ENCODE measurements at regions not wholly inside any gene's neighbourhood (a gene's known extent, or its start where the extent isn't known, plus 50 kb on each side); places are given as distances from the start of the nearest gene placed in this dataset.

DNA sequence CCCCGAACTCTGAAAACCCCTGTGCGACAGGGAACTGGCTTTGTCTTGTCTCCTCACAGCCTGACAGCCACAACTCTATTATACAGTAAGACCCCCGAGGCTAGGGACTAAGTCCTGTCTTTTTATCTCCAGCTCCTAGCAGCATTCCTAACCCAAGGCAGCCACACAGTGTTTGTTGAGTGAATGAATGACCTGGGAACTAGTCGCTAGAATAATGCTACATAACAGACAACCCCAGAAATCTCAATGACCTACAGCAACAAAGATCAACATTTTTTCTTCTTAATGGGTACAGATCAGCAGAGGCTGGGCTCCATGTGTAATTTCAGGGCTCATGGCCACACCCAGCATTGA, 71.4 kb upstream of the TNRC6C start:
- H3K9me3 Mint-ChIP-seq = no peaks in the 10 kb centered on the region
- CTCF ChIA-PET = interaction anchor here (0.6 to 2.1 kb wide), 8 partner anchors 9 to 444 kb away, joined by 3 to 5 read pairs (median 4); no protein-coding TSS in a partner anchor
- peak overlapping the region; percentile 72 for H3K4me3 Mint-ChIP-seq
- POLR2A ChIA-PET = interaction anchor here (2.0 kb wide), 1 partner anchor 71 kb away, joined by 6 read pairs; the partner anchor contains the start of gene TNRC6C
- ATAC-seq (no peak), DNase-seq (ENCODE audit: low spot score) (no peak)
- no peak overlapping the region for H3K27ac Mint-ChIP-seq
- no peaks in the 10 kb centered on the region for H3K36me3 Mint-ChIP-seq
- H3K27me3 Mint-ChIP-seq (ENCODE audit: low read depth) = peaks cover 33% of the 10 kb centered on the region
- peaks cover 38% of the 10 kb centered on the region for H3K4me1 Mint-ChIP-seq
- TF ChIP-seq ATF1 (CRISPR knock-in tag; IDR thresholded peaks at IDR 0.05) (no peak), TEAD4 (CRISPR knock-in tag; IDR thresholded peaks at IDR 0.05) (no peak), CREB1 (CRISPR knock-in tag; IDR thresholded peaks at IDR 0.05) (no peak), ELF4 (CRISPR knock-in tag; IDR thresholded peaks at IDR 0.05; ENCODE audit: low read depth) (no peak), SMAD4 (CRISPR knock-in tag; IDR thresholded peaks at IDR 0.05) (no peak), TP53 (CRISPR knock-in tag; IDR thresholded peaks at IDR 0.05) (no peak), RORB (CRISPR knock-in tag; IDR thresholded peaks at IDR 0.05) (no peak), FOXJ3 (CRISPR knock-in tag; IDR thresholded peaks at IDR 0.05; ENCODE audit: borderline replicate concordance) (no peak), ZNF396 (CRISPR knock-in tag; IDR thresholded peaks at IDR 0.05; ENCODE audit: borderline replicate concordance) (no peak), JAZF1 (CRISPR knock-in tag; IDR thresholded peaks at IDR 0.05) (no peak)
- TF ChIP-seq, protein P1, sequence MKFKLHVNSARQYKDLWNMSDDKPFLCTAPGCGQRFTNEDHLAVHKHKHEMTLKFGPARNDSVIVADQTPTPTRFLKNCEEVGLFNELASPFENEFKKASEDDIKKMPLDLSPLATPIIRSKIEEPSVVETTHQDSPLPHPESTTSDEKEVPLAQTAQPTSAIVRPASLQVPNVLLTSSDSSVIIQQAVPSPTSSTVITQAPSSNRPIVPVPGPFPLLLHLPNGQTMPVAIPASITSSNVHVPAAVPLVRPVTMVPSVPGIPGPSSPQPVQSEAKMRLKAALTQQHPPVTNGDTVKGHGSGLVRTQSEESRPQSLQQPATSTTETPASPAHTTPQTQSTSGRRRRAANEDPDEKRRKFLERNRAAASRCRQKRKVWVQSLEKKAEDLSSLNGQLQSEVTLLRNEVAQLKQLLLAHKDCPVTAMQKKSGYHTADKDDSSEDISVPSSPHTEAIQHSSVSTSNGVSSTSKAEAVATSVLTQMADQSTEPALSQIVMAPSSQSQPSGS (CRISPR knock-in tag; IDR thresholded peaks at IDR 0.05; ENCODE audit: borderline replicate concordance, low read depth) = no peak
- TF ChIP-seq, protein P2, sequence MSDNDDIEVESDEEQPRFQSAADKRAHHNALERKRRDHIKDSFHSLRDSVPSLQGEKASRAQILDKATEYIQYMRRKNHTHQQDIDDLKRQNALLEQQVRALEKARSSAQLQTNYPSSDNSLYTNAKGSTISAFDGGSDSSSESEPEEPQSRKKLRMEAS (CRISPR knock-in tag; IDR thresholded peaks at IDR 0.05) = no peak
- TF ChIP-seq, protein P3, sequence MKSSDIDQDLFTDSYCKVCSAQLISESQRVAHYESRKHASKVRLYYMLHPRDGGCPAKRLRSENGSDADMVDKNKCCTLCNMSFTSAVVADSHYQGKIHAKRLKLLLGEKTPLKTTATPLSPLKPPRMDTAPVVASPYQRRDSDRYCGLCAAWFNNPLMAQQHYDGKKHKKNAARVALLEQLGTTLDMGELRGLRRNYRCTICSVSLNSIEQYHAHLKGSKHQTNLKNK (CRISPR knock-in tag; IDR thresholded peaks at IDR 0.05) = no peak
- TF ChIP-seq, protein P4, sequence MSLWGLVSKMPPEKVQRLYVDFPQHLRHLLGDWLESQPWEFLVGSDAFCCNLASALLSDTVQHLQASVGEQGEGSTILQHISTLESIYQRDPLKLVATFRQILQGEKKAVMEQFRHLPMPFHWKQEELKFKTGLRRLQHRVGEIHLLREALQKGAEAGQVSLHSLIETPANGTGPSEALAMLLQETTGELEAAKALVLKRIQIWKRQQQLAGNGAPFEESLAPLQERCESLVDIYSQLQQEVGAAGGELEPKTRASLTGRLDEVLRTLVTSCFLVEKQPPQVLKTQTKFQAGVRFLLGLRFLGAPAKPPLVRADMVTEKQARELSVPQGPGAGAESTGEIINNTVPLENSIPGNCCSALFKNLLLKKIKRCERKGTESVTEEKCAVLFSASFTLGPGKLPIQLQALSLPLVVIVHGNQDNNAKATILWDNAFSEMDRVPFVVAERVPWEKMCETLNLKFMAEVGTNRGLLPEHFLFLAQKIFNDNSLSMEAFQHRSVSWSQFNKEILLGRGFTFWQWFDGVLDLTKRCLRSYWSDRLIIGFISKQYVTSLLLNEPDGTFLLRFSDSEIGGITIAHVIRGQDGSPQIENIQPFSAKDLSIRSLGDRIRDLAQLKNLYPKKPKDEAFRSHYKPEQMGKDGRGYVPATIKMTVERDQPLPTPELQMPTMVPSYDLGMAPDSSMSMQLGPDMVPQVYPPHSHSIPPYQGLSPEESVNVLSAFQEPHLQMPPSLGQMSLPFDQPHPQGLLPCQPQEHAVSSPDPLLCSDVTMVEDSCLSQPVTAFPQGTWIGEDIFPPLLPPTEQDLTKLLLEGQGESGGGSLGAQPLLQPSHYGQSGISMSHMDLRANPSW (CRISPR knock-in tag; conservative IDR thresholded peaks at IDR 0.05; ENCODE audit: low read depth) = no peak
- TF ChIP-seq, protein P5, sequence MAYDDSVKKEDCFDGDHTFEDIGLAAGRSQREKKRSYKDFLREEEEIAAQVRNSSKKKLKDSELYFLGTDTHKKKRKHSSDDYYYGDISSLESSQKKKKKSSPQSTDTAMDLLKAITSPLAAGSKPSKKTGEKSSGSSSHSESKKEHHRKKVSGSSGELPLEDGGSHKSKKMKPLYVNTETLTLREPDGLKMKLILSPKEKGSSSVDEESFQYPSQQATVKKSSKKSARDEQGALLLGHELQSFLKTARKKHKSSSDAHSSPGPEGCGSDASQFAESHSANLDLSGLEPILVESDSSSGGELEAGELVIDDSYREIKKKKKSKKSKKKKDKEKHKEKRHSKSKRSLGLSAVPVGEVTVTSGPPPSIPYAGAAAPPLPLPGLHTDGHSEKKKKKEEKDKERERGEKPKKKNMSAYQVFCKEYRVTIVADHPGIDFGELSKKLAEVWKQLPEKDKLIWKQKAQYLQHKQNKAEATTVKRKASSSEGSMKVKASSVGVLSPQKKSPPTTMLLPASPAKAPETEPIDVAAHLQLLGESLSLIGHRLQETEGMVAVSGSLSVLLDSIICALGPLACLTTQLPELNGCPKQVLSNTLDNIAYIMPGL (CRISPR knock-in tag; IDR thresholded peaks at IDR 0.05) = no peak

DNA sequence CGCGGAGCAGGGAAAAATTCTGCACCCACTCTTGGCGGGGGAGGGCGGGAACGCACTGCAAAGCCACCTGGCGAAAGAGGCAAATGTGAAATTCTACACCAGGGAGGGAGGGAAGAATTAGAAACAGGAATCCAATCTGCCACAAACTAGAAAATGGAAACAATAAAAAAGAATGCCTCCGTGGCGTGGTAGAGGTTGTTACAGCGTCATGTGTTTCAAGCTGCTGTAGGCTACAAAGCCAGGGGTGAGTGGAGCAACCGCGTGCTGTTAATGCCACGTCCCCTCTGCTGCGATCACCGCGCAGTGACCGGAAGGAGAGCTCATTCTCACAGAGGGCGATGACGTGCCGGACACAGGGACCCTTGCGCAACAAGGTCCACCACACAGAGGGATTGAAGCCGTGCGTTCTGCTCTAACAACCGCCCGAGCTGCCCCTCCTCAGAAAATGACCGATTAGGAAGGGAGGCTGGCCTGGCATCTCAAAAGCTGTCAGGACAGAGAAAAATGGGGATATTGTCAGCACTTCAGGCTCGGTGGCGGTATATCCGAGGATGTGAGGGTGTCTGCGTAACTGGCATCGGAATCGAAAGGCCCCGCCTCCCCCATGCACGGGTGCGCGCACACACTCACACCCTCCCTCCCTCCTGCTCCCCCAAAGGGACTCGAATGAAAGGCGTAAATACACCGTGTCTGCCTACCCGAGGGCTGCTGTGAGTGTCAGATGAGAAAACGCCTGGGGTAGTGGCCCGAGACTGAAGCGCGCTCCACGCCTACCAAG, 70.8 kb upstream of the TNRC6C start:
- TF ChIP-seq, protein P6, sequence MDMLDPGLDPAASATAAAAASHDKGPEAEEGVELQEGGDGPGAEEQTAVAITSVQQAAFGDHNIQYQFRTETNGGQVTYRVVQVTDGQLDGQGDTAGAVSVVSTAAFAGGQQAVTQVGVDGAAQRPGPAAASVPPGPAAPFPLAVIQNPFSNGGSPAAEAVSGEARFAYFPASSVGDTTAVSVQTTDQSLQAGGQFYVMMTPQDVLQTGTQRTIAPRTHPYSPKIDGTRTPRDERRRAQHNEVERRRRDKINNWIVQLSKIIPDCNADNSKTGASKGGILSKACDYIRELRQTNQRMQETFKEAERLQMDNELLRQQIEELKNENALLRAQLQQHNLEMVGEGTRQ (CRISPR knock-in tag; IDR thresholded peaks at IDR 0.05) = no peak
- TF ChIP-seq, protein P2 (CRISPR knock-in tag; IDR thresholded peaks at IDR 0.05) = peak; percentile 73; the same call in 1 of the 2 replicates
- TF ChIP-seq SMAD3 (CRISPR knock-in tag; IDR thresholded peaks at IDR 0.05; ENCODE audit: borderline replicate concordance) = no peak
- no peak for TF ChIP-seq TEAD1 (CRISPR knock-in tag; IDR thresholded peaks at IDR 0.05)
- TF ChIP-seq GRHL2 (CRISPR knock-in tag; IDR thresholded peaks at IDR 0.05; ENCODE audit: insufficient replicate concordance, severe bottlenecking) = no peak
- TF ChIP-seq HMGA2 (CRISPR knock-in tag; IDR thresholded peaks at IDR 0.05) = no peak
- TF ChIP-seq ZNF263 (CRISPR knock-in tag; IDR thresholded peaks at IDR 0.05; ENCODE audit: low read depth) = no peak
- peak; percentile 61; the same call in 1 of the 2 replicates for TF ChIP-seq FOXP1 (CRISPR knock-in tag; IDR thresholded peaks at IDR 0.05; ENCODE audit: borderline replicate concordance)
- TF ChIP-seq, protein P7, sequence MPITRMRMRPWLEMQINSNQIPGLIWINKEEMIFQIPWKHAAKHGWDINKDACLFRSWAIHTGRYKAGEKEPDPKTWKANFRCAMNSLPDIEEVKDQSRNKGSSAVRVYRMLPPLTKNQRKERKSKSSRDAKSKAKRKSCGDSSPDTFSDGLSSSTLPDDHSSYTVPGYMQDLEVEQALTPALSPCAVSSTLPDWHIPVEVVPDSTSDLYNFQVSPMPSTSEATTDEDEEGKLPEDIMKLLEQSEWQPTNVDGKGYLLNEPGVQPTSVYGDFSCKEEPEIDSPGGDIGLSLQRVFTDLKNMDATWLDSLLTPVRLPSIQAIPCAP (CRISPR knock-in tag; IDR thresholded peaks at IDR 0.05) = no peak
- TF ChIP-seq SOX15 (CRISPR knock-in tag; IDR thresholded peaks at IDR 0.05) = no peak
- no peak for TF ChIP-seq GTF2I (CRISPR knock-in tag; conservative IDR thresholded peaks at IDR 0.05)
- H3K4me1 Mint-ChIP-seq = peaks cover 34% of the 10 kb centered on the region
- no peaks in the 10 kb centered on the region for H3K9me3 Mint-ChIP-seq
- ChIA-PET CTCF (interaction anchor here (0.6 to 2.1 kb wide), 6 partner anchors 9 to 443 kb away, joined by 3 to 5 read pairs (median 4); no protein-coding TSS in a partner anchor), POLR2A (interaction anchor here (1.1 to 2.0 kb wide), 2 partner anchors 71 kb away, joined by 4 to 6 read pairs; partner anchors contain the start of gene TNRC6C)
- ATAC-seq = peak; percentile 23
- no peaks in the 10 kb centered on the region for H3K36me3 Mint-ChIP-seq
- no peak for DNase-seq (ENCODE audit: low spot score)
- no peak overlapping the region for H3K27ac Mint-ChIP-seq
- peak overlapping the region; percentile 72 for H3K4me3 Mint-ChIP-seq
- H3K27me3 Mint-ChIP-seq (ENCODE audit: low read depth) = peaks cover 33% of the 10 kb centered on the region

All from WTC11 (cell line).